Stomach (tissue), 4 donors: ENCODE measurements at regions not wholly inside any gene's neighbourhood (a gene's known extent, or its start where the extent isn't known, plus 50 kb on each side); places are given as distances from the start of the nearest gene placed in this dataset.

Experiments
- POLR2A ChIP-seq, 4 donors: fragments of 450-650 bp; IDR thresholded peaks; one replicate each; pipeline ENCODE4 v1.6.1; 2016; ENCODE audit warnings: antibody characterized with exemption in 4 of 4, control low read depth in 2 of 4, mild to moderate bottlenecking in 1 of 4, moderate library complexity in 1 of 4
- POLR2AphosphoS5 ChIP-seq, 3 donors: sonication (generic); formaldehyde crosslinking; IDR thresholded peaks; one replicate each; pipeline ENCODE4 v1.6.1; 2016; ENCODE audit warnings: antibody characterized with exemption in 3 of 3
- TF ChIP-seq, protein P1 (sequence below), 7 experiments: fragments of 450-650 bp in 4 of 7; fragments of 200-600 bp in 3 of 7; sonication (generic) in 3 of 7; IDR thresholded peaks; one replicate each; pipeline ENCODE4 v1.5.1; 2016 to 2019; ENCODE audit warnings: antibody characterized with exemption in 7 of 7, control low read depth in 2 of 7, mild to moderate bottlenecking in 1 of 7

DNA sequence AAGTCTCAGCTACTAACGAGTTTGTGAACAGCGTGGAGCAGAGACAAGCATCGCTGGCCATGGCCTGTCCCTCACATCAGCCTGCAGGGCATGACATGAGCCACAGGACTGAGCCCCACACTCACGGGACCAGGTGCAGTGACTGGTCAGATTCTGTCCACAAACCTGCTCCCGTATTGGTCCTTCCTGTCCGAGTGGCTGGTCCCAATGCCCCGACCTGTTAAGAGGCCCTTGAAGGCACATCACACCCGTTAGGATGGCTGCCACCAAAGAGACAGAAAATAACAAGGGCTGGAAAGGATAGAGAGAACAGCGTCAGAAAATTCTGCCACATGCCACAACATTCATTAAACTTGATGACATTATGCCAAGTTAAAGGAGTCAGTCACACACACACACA lies 403.2 kb upstream of the MYT1L start:
- no peak for TF ChIP-seq POLR2A (IDR thresholded peaks at IDR 0.05)
- TF ChIP-seq, protein P1, sequence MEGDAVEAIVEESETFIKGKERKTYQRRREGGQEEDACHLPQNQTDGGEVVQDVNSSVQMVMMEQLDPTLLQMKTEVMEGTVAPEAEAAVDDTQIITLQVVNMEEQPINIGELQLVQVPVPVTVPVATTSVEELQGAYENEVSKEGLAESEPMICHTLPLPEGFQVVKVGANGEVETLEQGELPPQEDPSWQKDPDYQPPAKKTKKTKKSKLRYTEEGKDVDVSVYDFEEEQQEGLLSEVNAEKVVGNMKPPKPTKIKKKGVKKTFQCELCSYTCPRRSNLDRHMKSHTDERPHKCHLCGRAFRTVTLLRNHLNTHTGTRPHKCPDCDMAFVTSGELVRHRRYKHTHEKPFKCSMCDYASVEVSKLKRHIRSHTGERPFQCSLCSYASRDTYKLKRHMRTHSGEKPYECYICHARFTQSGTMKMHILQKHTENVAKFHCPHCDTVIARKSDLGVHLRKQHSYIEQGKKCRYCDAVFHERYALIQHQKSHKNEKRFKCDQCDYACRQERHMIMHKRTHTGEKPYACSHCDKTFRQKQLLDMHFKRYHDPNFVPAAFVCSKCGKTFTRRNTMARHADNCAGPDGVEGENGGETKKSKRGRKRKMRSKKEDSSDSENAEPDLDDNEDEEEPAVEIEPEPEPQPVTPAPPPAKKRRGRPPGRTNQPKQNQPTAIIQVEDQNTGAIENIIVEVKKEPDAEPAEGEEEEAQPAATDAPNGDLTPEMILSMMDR (IDR thresholded peaks at IDR 0.05): no peak
- TF ChIP-seq POLR2AphosphoS5 (IDR thresholded peaks at IDR 0.05): no peak
